Epithelial cell of prostate (primary cell): ENCODE measurements at regions not wholly inside any gene's neighbourhood (a gene's known extent, or its start where the extent isn't known, plus 50 kb on each side); places are given as distances from the start of the nearest gene placed in this dataset.

Experiments
- DNase-seq: peaks from one replicate; pipeline ENCODE4 v3.0.0-alpha.2; 2011; ENCODE audit warnings: low read depth, low spot score
- H3K27ac ChIP-seq: fragments of 450-650 bp; 2 replicates; pipeline ENCODE4 v1.5.1; 2017; ENCODE audit warnings: mild to moderate bottlenecking

DNA sequence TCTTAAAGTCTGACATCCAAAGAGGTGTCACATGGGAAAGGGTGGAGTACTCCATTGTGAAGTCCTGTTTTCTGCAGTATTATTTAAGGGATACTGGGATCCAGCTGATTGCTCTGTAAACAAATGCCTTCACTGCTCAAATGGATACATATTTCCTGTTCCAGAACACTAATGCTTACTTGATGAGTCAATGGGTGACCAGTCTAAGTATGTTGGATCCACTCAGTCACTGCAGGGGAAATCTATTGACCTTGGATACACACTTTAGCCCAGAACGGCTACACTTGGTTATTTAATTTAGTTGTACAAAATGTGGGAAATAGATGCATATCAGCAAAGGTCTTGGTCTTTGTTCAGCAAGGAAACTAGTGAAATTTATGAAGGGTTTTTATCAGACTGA lies 261.4 kb downstream of the MAP2K4 start:
- no peak overlapping the region for H3K27ac ChIP-seq
- DNase-seq: no peak

DNA sequence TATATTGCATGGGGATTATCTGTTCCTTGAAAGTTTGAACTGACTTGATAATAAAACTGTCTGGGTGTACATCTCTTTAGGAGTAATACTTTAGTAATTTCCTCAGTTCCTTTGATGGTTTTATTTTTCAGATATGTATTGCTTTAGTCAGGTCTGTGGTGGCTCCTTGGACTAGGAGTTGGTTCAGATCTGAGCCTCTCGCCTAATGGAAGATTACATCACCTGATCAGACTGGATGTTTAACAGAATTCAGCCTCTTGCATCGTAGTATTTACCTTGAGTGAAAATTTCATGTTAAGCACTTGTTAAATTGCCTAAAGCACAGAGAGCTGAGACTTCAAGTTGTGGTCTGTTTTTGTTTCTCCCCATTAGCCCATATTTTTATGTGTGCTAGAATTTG lies 267.3 kb downstream of the MAP2K4 start:
- no peak overlapping the region for H3K27ac ChIP-seq
- DNase-seq: no peak

DNA sequence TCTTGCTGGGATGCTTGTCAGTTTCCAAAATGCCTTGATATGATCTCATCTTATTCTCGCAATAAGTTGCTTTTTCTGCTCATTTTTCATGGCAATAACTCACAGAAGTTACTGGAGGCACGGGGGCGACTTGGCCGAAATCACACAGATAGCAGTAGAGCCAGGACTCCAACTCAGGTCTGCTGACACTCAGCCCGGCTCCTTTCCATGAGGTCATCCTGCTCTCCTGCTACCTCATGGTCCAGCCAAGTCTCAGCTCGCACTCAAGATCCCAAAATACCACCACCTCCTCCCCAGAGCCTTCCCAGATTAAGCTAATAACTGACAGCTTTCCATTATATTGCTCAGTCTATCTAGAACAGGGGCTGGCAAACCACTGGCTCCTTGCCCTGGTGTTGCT lies 269.5 kb downstream of the MAP2K4 start:
- no peak for DNase-seq
- H3K27ac ChIP-seq: no peak overlapping the region

DNA sequence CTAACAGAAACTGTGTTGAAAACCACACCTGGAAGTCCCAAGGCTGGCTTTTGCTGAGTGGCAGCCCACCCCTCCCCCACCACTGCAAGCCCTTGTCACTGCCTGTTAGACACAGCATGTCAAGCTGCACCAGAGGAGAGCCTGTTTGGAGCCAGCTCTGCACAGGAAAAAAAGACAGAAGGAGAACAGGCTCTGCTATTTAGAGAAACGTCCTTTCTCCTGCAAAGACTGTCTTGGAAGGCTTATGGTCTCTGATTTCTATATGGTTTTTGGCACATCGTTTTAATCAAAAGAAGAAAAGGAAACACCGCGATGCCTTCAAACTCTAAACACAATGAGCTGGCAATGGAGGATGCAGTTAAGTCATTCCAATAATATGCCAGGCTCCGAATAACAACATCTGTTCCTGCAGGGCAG lies 275.5 kb downstream of the MAP2K4 start:
- no peak overlapping the region for H3K27ac ChIP-seq
- DNase-seq: no peak

DNA sequence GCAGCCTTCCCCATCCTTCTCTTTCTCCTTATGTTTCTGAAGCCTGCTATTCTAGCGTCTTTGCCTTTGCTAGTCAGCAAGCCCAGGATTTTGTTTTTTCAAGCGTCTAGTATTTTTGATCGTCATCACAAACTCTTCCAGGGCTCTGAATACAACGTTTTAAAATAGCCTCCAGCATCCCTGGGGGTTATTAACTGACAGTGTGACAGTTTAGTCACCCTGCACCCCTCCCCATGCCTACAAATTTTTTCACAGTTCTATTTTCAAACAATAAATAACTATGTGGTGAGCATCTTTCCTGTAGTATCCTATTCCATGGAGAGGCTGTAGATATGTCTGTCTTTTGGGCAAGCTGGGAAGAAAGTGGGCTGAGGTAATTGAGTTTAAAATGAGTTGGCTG lies 280.9 kb downstream of the MAP2K4 start:
- no peak overlapping the region for H3K27ac ChIP-seq
- no peak for DNase-seq

DNA sequence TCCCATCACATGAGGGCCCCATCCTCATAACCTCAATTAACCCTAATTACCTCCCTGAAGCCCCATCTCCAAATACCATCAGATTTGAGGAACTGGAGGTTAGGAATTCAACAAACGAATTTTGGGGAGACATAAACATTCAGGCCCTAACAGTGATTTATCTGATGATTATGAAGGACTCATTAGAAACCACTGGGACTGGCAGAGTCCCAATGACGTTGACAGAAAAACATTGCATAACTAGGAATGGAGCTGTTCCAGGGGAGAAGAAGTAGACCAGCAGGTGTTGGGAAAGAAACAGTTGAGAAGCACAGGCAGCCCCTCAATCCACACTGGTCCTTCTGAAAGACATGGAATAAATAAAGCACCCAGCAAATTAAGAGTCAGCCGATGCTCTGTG lies 282.0 kb downstream of the MAP2K4 start:
- no peak overlapping the region for H3K27ac ChIP-seq
- DNase-seq: no peak

DNA sequence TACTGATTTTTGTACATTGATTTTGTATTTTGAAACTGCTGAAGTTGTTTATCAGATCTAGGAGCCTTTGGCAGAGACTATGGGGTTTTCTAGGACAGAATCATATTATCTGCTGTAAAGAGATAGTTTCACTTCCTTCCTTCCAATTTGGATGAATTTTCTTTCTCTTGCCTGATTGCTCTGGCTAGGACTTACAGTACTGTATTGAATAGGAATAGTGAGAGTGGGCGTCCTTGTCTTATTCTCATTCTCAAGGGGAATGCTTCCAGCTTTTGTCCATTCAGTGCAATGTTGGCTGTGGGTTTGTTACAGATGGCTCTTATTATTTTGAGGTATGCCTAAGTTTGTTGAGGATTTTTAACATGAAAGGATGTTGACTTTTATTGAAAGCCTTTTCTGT lies 290.1 kb downstream of the MAP2K4 start:
- no peak overlapping the region for H3K27ac ChIP-seq
- no peak for DNase-seq

DNA sequence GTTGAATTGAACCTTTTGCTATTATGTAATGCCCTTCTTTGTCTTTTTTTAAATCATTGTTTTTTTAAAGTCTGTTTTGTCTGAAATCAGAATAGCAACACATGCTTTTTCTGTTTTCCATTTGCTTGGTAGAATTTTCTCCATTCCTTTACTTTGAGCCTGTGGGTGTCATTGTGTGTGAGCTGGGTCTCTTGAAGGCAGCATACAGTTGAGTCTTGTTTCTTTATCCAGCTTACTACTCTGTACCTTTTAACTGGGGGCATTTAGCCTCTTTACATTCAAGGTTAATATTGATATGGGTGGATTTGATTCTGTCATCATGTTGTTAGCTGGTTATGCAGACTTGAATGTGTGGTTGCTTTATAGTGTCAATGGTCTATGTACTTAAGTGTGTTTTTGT lies 292.0 kb downstream of the MAP2K4 start:
- no peak overlapping the region for H3K27ac ChIP-seq
- DNase-seq: no peak

DNA sequence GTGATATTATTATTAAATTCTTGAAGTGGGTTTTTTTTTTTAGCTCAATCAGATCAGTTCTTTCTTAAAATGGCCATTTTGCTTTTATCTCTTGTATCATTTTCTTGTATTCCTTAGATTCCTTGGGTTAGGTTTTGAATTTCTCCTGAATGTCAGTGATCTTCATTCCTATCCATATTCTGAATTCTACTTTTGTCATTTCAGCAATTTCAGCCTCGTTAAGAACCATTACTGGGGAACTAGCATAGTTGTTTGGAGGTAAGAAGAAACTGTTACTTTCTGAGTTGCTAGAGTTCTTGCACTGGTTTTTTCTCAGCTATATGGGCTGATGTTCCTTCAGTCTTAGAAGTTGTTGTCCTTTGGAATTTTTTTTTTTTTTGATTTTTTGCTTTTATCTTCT lies 293.1 kb downstream of the MAP2K4 start:
- DNase-seq: no peak

DNA sequence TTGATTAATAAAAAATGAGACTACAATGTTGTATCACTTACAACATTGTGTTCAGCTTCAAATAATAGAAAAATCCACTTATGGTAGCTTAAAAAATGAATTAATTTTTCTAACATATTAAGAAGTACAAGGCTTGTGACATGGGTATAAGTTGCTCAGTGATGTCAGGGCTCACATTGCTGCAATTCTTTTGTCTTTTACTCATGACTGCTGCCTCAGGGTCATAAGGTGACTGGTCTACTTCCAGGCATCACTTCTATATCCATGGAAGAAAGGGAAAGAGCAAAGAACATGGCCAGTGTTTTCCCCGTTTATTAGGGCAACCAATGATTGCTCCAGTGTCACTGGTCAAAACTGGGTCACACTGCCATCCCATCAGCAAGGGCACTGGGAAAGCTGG lies 295.3 kb downstream of the MAP2K4 start:
- H3K27ac ChIP-seq: no peak overlapping the region
- DNase-seq: no peak

More for the DNA sequence above, 293.1 kb downstream of the MAP2K4 start:
- no peak overlapping the region for H3K27ac ChIP-seq

DNA sequence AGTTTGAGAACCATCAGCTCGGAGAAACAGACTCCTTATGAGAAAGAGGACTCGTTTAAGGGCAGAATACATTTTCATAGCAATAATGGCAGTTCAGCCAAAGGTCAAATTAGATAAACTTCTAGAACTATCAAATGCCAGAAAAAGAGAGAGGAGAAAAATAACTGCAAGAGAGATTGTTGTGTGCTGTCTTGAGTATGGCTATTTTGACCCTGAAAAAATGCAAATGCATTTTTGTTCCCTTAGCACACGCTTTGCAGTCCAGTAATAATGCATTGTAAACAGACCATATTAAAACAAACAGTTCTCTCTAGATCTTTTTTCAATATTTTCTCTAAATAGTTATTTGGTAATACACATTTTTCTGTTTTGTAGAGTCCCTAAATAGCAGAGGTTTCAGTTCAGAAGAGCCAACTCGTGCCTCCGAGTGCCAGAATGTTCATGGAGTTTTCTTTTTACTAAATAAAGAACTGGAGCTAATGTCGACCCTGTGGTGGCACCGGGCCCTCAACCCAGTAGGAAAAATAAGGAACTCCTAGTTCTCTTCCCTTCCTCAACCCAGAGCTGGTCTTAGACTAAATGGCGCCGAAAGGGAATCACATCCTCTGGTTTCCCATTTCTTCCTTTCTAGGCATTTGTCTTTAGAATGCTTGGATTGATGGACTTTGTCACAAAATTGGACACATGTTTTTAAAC lies 298.0 kb downstream of the MAP2K4 start:
- no peak overlapping the region for H3K27ac ChIP-seq
- DNase-seq: no peak

DNA sequence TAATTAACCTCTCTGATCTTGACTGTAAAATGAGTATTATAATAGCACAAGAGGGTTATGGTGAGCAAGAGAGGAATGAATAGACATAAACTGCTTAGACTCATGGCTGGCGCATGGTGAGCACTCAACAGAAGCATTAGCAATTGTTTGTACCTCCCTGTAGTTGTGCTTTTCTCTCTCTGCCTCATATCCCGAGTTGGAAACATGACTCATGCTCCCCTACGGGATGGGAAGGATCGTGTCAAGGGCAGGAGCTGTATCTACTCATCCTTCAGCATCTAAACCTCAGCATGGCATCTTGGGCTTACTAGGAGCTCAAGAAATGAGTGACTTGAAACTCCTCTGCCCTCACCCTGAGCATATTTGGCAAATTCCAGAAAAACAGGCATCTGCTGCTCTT lies 299.6 kb downstream of the MAP2K4 start:
- no peak for DNase-seq
- H3K27ac ChIP-seq: no peak overlapping the region

DNA sequence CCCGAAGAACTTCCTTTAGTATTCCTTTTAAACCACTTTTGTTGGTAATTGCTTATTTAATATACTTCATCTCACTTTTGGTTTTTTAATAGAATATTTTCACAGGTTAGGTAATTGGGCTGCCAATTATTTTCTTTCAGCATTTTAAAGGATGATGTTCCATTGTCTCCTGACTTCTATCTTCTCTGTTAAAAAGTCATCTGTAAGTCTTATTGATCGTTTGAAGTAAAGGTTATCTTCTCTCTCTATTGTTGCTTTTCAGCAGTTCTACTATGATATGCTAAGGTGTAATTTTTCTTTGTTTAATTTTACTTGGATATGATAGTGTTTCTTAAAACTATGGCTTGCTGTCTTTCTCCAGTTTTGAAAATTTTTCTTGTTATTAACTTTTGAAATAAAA lies 307.5 kb downstream of the MAP2K4 start:
- H3K27ac ChIP-seq: no peak overlapping the region
- no peak for DNase-seq

DNA sequence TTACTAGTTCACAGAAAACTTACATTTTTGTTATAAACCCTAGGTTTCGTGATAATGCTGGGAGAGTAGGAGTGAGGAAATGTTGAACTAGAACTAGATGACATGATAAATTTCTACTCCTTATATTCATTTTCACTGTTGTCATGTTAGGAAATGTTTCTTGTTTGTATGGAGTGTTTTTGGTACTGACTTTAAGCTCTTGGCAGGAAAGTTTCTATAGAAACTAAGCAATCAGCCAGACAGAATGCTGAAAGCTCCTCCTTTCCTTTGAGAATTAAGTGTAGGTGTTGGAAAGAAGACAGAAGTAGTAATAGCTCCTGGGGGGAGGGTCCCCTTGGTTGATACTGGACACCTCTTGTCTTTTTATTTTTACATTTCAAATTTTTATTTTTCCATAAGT lies 309.8 kb downstream of the MAP2K4 start:
- DNase-seq: no peak
- H3K27ac ChIP-seq: no peak overlapping the region

DNA sequence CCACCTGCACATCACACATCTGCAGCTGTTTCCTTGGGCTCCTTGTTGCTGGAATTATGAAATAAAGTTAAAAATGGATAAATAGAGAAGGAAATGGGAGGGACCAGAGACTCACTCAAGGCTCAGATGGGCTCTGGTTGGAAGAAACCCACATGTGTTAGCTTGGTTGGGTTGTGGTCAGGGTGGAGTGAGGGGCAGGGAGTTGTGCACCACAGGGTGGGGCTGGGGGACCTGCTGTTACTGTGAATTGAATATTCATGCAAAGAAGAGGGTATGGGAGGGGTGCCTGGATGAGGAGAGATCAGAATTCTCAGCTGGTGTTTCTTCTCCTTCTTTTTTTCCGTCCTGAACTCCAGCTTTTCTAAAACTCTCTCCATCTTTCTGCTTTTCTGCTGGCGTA lies 320.7 kb downstream of the MAP2K4 start:
- DNase-seq: no peak
- H3K27ac ChIP-seq: no peak overlapping the region

DNA sequence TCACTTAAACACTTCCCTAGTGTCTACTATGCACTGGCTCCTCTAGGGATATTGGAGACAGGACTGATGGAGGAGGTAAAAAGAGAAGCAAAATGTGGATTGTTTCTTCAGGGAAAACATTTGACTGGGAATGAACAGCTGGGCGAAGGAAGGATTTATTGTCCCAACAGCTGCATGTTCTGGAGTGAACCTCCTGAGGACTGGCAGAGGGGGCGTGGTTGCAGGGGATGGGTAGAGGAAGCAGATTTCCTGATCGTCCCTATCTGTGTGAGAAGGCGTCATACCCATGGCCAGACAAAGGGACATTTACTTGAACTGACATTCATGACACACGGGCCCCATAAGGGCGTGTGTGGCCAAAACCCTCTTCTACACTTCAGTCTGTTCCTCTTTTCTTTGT lies 321.5 kb downstream of the MAP2K4 start:
- DNase-seq: no peak

DNA sequence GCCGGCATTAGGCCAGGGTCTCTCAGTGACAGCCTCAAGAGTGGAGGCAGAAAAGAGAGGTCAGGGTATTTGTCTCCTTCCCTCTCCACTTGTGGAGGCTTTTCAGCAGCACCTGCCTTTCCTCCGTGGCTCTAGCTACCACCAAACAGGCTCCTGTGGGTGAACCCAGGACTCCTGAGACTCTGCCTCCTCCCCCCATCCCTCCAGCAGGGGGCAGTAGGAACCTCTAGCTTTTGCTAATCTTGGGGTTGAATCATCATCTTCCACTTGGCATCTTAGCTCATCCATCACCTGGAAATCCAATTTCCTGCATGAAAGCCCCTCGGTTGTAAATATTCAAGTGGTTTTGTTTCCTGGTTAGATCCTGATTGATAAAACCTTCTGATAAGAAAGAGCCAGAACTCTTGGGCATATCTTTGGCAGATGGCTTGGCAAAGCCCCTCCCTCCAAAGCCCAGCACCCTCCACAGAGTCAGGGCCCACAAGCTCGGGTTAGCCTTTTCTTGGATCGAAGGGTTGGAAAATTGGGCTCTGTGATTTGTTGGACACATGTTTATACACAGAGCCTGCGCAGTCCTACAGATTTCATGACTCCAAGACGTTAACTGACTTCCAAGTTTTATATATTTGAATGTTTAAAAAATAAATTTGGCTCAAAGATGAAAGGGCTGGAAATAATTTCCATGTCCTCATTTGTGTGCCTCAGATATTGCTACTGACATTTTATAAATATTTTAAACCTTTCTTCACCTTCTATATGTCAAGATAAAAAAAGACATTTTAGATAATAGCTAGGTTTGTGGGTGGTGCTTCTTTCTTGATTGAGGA lies 322.1 kb downstream of the MAP2K4 start:
- no peak overlapping the region for H3K27ac ChIP-seq
- DNase-seq: no peak

More for the DNA sequence above, 321.5 kb downstream of the MAP2K4 start:
- no peak overlapping the region for H3K27ac ChIP-seq

DNA sequence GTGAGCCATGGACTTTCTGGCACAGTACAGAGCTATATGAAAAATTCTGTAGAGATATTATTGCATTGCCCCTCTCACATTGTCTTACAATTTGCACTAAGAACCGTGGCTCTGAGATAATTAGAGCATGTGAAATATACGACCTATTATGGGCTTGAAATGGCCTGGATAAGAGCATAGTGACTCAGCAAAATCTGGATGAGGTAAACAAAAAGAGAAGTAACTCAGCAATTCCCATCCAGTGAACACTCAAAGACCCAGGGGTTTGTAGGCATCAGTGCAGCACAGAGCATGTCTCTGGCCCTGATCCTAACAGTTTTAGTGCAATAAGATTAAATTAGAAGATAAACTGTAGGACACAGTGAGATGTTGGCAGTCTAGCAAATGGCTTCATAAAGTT lies 317.2 kb upstream of the MYOCD start:
- H3K27ac ChIP-seq: no peak overlapping the region
- DNase-seq: no peak

DNA sequence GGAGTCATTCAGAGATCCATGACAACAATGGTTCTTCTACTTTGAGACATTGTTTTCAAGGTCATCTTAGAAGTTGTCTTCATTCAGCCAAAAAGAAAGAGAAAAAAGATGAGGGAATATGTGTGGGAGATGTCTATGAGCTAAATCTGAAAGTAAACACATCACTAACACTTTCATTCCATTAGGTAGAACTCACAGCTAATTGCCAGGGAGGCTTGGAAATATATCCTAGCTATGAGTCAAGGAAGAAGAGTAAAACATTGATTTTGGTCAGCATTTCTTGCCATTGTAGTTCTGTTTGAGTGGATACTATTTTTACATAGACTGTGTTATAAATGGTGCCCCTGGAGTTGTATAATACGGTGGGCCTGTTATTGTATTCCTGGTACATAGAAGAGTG lies 316.4 kb upstream of the MYOCD start:
- no peak overlapping the region for H3K27ac ChIP-seq
- DNase-seq: no peak

DNA sequence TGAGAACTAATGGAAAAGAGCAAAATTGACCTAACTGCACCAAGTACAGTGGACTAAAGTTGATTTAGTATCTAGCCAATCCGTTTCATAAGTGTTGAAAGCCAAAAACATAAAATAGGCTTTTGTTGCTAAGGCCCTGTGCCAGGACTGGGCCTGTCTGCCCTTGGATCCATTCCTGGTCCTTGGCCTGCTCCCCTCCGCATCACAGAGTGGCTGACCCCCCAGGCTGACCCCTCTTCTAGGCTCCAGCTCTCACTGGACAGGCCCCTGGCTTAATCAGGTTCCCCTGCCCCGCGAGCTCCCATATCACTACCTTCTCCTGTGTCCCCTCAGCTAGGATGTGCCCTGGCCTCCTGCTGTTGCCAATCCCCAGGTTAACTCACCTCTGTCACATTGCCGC lies 313.6 kb upstream of the MYOCD start:
- H3K27ac ChIP-seq: no peak overlapping the region
- no peak for DNase-seq

DNA sequence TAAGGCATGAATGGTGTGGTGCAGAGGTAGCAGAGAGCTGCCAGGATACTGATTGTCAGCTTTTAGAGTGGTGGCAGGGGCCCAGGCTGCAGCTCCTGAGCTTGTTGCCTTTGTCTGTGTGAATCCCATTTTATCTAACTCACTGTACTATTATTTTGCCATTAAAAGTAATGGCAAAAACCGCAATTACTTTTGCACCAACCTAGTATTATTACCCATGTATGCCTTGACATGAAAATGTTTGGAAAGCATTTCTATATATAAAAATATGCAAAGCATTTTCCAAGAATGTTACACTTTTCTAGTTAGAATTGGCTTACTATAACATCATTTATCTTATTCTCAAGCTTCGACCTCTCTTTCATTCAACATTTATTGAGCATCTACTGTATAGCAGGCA lies 308.1 kb upstream of the MYOCD start:
- H3K27ac ChIP-seq: no peak overlapping the region
- no peak for DNase-seq

DNA sequence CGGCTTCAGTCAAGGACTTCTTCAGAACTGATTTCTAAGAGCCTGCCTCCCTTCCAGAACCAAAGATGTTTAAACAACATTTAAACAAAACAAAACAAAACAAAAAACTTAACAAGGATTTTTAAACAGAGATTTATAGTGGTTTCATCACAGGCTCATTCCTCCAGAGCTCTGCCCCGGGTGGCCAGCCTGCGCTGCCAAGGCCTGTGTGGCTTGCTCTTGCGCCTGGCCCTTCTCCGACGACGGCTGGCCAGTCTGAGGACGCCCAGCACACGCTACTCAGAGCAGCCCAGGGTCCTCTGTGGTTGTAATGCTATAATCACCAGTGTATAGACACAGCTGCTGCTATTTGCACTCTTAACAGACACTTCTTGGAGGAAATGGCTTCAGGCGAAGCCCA lies 307.2 kb upstream of the MYOCD start:
- no peak for DNase-seq
- no peak overlapping the region for H3K27ac ChIP-seq
